Neural cell (in vitro differentiated cells): ENCODE measurements at regions not wholly inside any gene's neighbourhood (a gene's known extent, or its start where the extent isn't known, plus 50 kb on each side); places are given as distances from the start of the nearest gene placed in this dataset.

ENCODE experiments used
- H2AFZ ChIP-seq: fragments of 200-600, 300-800 bp; sonication (generic), shearing (Covaris generic); 2 replicates; pipeline ENCODE4 v1.6.0; 2014; ENCODE audit warnings: low read depth, mild to moderate bottlenecking, antibody characterized with exemption, low read length, moderate library complexity
- H3F3A ChIP-seq: fragments of 200-600 bp; shearing (Covaris generic); 2 replicates; pipeline ENCODE4 v1.6.1; 2016; ENCODE audit warnings: mild to moderate bottlenecking, moderate library complexity, mixed read lengths, antibody characterized with exemption, low read length; ENCODE audit not compliant: insufficient read depth, poor library complexity, severe bottlenecking
- H3K27ac ChIP-seq: fragments of 200-600, 300-800 bp; sonication (generic), shearing (Covaris generic); 2 replicates; pipeline ENCODE4 v1.5.1; 2014; ENCODE audit warnings: mild to moderate bottlenecking, low read length, moderate library complexity
- H3K27me3 ChIP-seq: fragments of 300-800, 200-600 bp; sonication (generic), shearing (Covaris generic); 2 replicates; pipeline ENCODE4 v1.6.0; 2014; ENCODE audit warnings: mild to moderate bottlenecking, low read depth, low read length, moderate library complexity; ENCODE audit not compliant: insufficient read depth
- H3K36me3 ChIP-seq: fragments of 300-800, 200-600 bp; sonication (generic), shearing (Covaris generic); 2 replicates; pipeline ENCODE4 v1.5.1; 2014; ENCODE audit warnings: mild to moderate bottlenecking, antibody characterized with exemption, low read length, moderate library complexity; ENCODE audit not compliant: insufficient read depth
- H3K4me2 ChIP-seq: fragments of 300-800, 200-600 bp; sonication (generic), shearing (Covaris generic); 2 replicates; pipeline ENCODE4 v1.6.0; 2014; ENCODE audit warnings: mild to moderate bottlenecking, low read length
- H3K4me3 ChIP-seq: fragments of 300-800, 200-600 bp; sonication (generic), shearing (Covaris generic); 2 replicates; pipeline ENCODE4 v1.5.1; 2014; ENCODE audit warnings: mild to moderate bottlenecking, low read length, moderate library complexity
- H3K79me2 ChIP-seq: fragments of 200-600 bp; shearing (Covaris generic); replicated peaks from 2 replicates; pipeline ENCODE4 v1.6.0; 2014; ENCODE audit warnings: mild to moderate bottlenecking, low read length, moderate library complexity; ENCODE audit not compliant: insufficient read depth
- H3K9ac ChIP-seq: fragments of 300-800, 200-600 bp; sonication (generic), shearing (Covaris generic); 2 replicates; pipeline ENCODE4 v1.6.1; 2016; ENCODE audit warnings: mild to moderate bottlenecking, low read length, mixed read lengths
- H3K9me2 ChIP-seq: fragments of 200-600 bp; shearing (Covaris generic); 2 replicates; pipeline ENCODE4 v1.6.1; 2016; ENCODE audit warnings: mild to moderate bottlenecking, low read length, mixed read lengths; ENCODE audit not compliant: insufficient read depth
- H3K9me3 ChIP-seq: fragments of 200-600, 300-800 bp; sonication (generic), shearing (Covaris generic); 2 replicates; pipeline ENCODE4 v1.6.1; 2016; ENCODE audit warnings: mild to moderate bottlenecking, mixed run types, low read length, moderate library complexity, mixed read lengths
- H4K20me1 ChIP-seq: fragments of 200-600 bp; shearing (Covaris generic); 2 replicates; pipeline ENCODE4 v1.6.1; 2016; ENCODE audit warnings: mild to moderate bottlenecking, mixed run types; ENCODE audit not compliant: insufficient read depth
- CTCF ChIP-seq: fragments of 450-650 bp; IDR thresholded peaks from 2 replicates; pipeline ENCODE4 v1.5.1; 2014; ENCODE audit warnings: antibody characterized with exemption, mild to moderate bottlenecking, moderate library complexity; ENCODE audit not compliant: poor library complexity, severe bottlenecking
- EP300 ChIP-seq: fragments of 450-650 bp; conservative IDR thresholded peaks from 2 replicates; pipeline ENCODE4 v1.6.1; 2014; ENCODE audit warnings: antibody characterized with exemption, mild to moderate bottlenecking, moderate library complexity; ENCODE audit not compliant: poor library complexity, severe bottlenecking
- EZH2 ChIP-seq: fragments of 200-600, 300-800 bp; shearing (Covaris generic), sonication (generic); IDR thresholded peaks from 2 replicates; pipeline ENCODE4 v1.6.1; 2014; ENCODE audit warnings: antibody characterized with exemption, low read length, borderline replicate concordance, mild to moderate bottlenecking; ENCODE audit not compliant: insufficient read depth, poor library complexity, severe bottlenecking
- MXI1 ChIP-seq: fragments of 450-650 bp; conservative IDR thresholded peaks from 2 replicates; pipeline ENCODE4 v1.6.1; 2014; ENCODE audit warnings: antibody characterized with exemption, mild to moderate bottlenecking; ENCODE audit not compliant: poor library complexity, severe bottlenecking
- POLR2AphosphoS5 ChIP-seq: IDR thresholded peaks from 2 replicates; pipeline ENCODE4 v1.6.1; 2012
- RAD21 ChIP-seq: fragments of 450-650 bp; conservative IDR thresholded peaks from 2 replicates; pipeline ENCODE4 v1.6.1; 2014; ENCODE audit warnings: antibody characterized with exemption, mild to moderate bottlenecking, moderate library complexity
- REST ChIP-seq: IDR thresholded peaks from 2 replicates; pipeline ENCODE4 v1.6.1; 2012; ENCODE audit warnings: borderline replicate concordance
- SMC3 ChIP-seq: fragments of 450-650 bp; conservative IDR thresholded peaks from 2 replicates; pipeline ENCODE4 v1.6.1; 2014; ENCODE audit warnings: antibody characterized with exemption, mild to moderate bottlenecking, moderate library complexity; ENCODE audit not compliant: poor library complexity
- TAF1 ChIP-seq: IDR thresholded peaks from 2 replicates; pipeline ENCODE4 v1.6.1; 2012; ENCODE audit warnings: low read depth

GRCh38 chr9:16202914-16203728 is 650.3 kb downstream of the CCDC171 start:
- Histone ChIP-seq H3K4me3 (peak overlapping the region; percentile 45), H2AFZ (no peak overlapping the region), H3K36me3 (no peaks in the 10 kb centered on the region), H3K4me2 (no peak overlapping the region), H3K9ac (peak overlapping the region; percentile 26), H4K20me1 (no peaks in the 10 kb centered on the region), H3K9me3 (no peaks in the 10 kb centered on the region), H3K27me3 (no peaks in the 10 kb centered on the region), H3K9me2 (no peaks in the 10 kb centered on the region), H3K27ac (peak overlapping the region; percentile 67), H3K79me2 (no peaks in the 10 kb centered on the region), H3F3A (peaks cover 4% of the 10 kb centered on the region)
- TF ChIP-seq POLR2AphosphoS5 (peak; percentile 54), REST (peak; percentile 75), EZH2 (no peak), MXI1 (peak; percentile 3), CTCF (no peak), RAD21 (peak; percentile 29), TAF1 (no peak), SMC3 (no peak), EP300 (peak; percentile 90)

- H3K4me2 ChIP-seq: no peak overlapping the region
Observed at GRCh38 chr9:16203729-16204573, 651.1 kb downstream of the CCDC171 start.

More at GRCh38 chr9:16203729-16204573, 651.1 kb downstream of the CCDC171 start:
- Histone ChIP-seq H3K9me3 (no peaks in the 10 kb centered on the region), H3K9ac (peak overlapping the region; percentile 26), H4K20me1 (no peaks in the 10 kb centered on the region), H3K27me3 (no peaks in the 10 kb centered on the region), H3K4me3 (peak overlapping the region; percentile 45), H3K27ac (peak overlapping the region; percentile 67), H3F3A (peaks cover 4% of the 10 kb centered on the region), H3K9me2 (no peaks in the 10 kb centered on the region), H3K79me2 (no peaks in the 10 kb centered on the region), H3K36me3 (no peaks in the 10 kb centered on the region), H2AFZ (no peak overlapping the region)
- TF ChIP-seq POLR2AphosphoS5 (no peak), TAF1 (no peak), CTCF (no peak), SMC3 (no peak), EP300 (no peak)
